GM21360 (cell line): ENCODE measurements at regions not wholly inside any gene's neighbourhood (a gene's known extent, or its start where the extent isn't known, plus 50 kb on each side); places are given as distances from the start of the nearest gene placed in this dataset.

Source experiments
- ATAC-seq: cut with Tn5 transposase; IDR thresholded peaks from one replicate; pipeline ENCODE4 v1.9.1; 2021; ENCODE audit warnings: mild to moderate bottlenecking, moderate library complexity; ENCODE audit not compliant: unreplicated experiment

- ATAC-seq, result no peak
Measured at GRCh38 chr11:128125723-128126122, 461.6 kb downstream of the ETS1 start.

GRCh38 chr11:128116885-128117284 is 470.5 kb downstream of the ETS1 start:
- no peak for ATAC-seq

DNA sequence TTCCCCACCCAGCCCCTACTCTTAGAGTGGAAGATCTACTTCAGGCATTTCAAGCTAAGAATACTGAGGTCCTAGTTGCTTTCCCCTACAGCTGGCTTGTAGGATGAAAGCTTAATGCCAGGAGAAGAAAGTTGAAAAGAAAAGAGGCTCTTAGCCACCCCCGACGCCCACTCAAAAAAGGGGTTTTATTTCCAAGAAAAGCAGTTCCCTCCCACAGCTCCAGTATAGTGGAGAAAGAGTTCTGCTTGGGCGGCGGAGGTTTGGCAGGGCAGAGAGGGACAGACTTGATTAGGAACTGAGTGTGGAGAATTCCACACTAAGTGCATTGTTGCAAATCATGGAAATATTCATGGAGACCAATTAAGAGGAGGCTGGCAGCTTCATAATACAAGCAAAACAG is 470.9 kb downstream of the ETS1 start:
- ATAC-seq, result no peak

GRCh38 chr11:128105950-128106349 is 481.4 kb downstream of the ETS1 start:
- no peak for ATAC-seq

- ATAC-seq, result no peak
Measured at GRCh38 chr11:128105511-128105910, 481.8 kb downstream of the ETS1 start.

GRCh38 chr11:128103278-128103873 is 484.0 kb downstream of the ETS1 start:
- no peak for ATAC-seq

DNA sequence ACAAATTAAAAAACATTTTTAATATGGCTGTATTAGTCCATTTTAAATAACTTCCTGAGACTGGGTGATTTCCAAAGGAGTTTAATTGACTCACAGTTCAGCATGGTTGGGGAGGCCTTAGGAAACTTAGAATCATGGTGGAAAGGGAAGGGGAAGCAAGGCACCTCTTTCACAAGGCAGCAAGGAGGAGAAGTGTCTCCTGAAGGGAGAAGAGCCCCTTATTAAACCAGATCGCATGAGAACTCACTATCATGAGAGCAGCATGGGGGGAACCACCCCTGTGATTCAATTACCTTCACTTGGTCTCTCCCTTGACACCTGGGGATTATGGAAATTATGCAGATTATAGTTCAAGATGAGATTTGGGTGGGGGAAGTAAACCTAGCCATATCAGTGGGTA is 488.6 kb downstream of the ETS1 start:
- ATAC-seq, result no peak

DNA sequence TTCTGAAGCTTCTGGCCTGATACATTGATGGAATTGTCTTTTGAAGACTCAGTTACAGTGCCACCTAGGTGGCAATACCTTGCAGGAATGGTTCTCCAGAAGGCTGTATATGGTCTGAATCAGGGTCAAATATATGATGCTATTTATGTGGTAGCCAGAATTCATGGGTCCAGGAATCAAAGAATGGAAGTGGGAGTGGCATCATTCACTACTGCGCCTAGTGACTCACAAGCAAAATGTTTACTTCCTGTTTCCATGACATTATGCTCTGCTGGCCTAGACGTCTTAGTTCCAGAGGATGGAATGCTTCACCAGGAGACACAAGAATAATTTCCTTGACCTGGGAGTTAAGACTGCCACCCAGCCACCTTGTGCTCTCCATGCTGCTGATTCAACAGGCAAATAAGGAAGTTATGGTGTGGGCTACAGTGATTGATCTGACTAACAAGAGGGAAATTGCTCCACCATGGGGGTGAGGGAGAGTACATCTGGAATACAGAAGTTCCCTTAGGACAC is 491.8 kb downstream of the ETS1 start:
- no peak for ATAC-seq

GRCh38 chr11:128093689-128094088 is 493.7 kb downstream of the ETS1 start:
- ATAC-seq, result no peak

DNA sequence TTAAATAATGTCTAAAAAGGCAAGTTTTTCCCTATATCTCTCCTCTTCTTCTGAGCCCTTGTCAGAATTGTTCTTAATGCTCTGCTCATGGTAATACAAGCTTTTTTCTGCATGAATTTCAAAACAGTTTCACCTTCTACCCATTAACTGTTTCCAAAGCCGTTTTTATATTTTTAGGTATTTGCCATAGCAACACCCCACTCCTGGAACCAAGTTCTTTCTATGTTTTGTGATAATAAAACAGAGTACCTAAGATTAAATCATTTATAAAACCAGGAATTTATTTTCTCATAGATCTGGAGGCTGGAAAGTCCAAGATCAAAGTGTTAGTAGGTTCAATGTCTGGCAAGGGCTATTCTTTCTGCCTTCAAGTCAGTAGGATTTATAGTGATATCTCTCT is 497.4 kb downstream of the ETS1 start:
- no peak for ATAC-seq

DNA sequence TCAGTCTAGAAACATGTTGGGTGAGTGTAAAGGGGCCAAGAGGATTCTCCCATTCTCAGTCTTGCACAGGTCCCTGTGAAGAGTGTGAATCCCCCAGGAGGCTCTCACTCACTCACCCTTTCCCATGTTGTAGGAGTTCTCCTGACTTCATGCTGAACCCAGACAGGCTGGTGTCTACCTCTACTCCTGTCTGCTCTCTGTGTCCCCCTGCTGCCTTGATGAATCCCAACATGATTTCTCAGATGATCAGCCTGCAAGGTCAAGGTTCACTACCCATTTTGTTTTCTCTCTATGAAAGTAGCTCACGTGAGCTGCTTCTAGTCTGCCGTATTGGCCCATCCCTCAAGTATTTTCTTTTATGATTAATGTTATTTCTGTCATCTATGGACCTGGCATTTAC is 500.6 kb downstream of the ETS1 start:
- ATAC-seq, result no peak

DNA sequence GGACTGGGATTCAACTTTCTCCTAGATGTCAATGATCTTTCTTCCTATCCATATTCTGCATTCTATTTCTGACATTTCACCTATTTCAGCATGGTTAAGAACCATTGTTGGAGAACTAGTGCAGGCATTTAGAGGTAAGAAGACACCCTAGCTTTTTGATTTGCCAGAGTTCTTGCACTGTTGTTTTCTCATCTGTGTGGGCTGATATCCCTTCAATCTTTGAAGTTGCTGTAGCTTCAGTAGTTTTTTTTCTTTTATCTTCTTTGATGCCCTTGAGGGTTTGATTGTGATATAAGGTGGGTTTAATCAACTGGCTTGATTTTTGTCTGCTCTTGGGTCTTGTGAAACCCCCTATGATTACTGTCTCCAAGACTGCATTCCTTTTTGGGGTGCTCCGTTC is 502.1 kb downstream of the ETS1 start:
- ATAC-seq, result no peak

DNA sequence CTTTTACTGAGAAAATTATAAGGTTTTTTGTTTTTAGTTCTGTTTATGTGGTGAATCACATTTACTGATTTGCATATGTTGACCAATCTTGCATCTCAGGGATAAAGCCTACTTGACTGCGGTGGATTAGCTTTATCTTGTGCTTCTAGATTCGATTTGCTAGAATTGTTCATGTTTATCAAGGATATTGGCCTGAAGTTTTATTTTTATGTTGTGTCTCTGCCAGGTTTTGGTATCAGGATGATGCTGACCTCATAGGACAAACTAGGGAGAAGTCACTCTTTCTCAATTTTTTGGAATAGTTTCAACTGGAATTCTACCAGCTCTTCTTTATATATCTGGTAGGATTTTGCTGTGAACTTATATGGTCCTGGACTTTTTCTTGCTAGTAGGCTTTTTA is 504.8 kb downstream of the ETS1 start:
- no peak for ATAC-seq

DNA sequence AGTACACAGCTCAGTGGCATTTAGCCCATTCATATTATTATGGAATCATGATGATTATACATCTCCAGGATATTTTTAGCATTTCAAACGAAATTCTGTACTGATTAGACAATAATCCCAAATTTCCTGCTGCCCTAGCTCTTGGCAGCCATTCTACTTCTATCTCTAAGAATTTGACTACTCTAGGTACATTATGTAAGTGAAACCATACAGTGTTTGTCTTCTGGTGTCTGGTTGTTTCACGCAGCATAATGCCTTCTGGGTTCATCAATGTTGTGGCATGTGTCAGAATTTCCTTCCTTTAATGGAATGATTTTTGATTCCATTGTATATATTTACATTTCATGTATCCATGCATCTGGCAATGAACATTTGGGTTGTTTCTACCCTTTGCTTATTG is 517.7 kb downstream of the ETS1 start:
- no peak for ATAC-seq

DNA sequence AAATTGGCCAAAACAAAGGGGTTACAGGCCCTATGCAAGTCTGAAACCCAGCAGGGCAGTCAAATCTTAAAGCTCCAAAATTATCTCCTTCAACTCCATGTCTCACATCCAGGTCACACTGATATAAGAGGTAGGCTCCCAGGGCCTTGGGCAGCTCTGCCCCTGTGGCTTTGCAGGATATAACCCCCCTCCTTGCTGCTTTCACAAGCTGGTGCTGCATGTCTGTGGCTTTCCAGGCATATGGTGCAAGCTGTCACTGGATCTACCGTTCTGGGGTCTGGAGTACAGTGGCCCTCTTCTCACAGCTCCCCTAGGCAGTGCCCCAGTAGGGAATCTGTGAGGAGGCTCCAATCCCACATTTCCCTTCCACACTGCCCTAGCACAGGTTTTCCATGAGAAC is 519.6 kb downstream of the ETS1 start:
- ATAC-seq, result no peak

DNA sequence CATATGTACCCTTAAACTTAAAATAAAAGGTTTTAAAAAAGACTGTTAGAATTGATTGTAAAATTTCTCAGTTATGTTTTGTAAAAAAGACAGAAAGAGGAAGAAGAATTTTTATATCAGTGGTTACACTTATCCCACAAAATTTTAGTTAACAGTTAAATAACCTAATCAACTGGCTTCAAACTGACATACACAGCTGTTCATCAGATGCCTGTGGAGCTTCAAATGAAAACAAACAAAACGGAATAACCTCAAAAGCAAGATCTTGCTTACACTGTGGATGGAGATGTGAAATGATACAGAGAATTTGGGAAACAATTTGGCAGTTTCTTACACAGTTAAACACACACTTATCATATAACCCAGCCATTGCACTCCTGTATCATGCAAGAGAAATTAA is 521.0 kb downstream of the ETS1 start:
- ATAC-seq, result no peak

- no peak for ATAC-seq
Measured at GRCh38 chr11:128061281-128061871, 526.0 kb downstream of the ETS1 start.

DNA sequence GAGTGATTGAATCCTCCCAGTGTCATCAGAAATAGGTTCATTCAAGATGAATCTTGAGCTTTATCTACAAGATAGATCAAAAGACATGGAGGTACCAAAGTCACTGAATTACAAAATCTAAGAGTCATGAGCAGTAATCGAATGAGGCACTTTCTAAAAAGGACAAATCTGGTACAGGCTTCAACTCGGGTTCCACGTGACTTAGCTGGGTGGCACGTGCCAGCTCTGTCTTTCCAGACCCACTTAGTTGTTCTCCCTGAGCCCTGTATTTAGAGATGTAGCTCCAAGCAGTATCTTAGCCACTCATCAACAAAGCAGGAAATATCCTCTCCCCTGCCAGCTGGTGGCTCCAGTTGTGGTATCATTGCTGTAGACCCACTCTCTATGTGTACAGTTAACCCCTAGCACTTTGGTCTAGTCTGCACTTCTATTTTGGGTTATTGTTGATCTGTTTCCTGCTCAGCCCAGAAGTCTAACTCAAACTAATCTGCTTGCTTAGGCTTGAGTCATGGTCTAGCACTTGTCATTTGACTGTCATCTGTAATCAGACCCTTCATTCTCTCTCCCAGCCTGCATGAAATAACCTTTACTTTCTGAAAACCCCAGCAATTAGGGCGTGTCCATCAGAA is 528.7 kb downstream of the ETS1 start:
- ATAC-seq, result no peak

- no peak for ATAC-seq
Measured at GRCh38 chr11:128057786-128058395, 529.5 kb downstream of the ETS1 start.

- no peak for ATAC-seq
Measured at GRCh38 chr11:128055576-128056217, 531.7 kb downstream of the ETS1 start.
